Medulla oblongata (tissue), 1 donor: ENCODE measurements at regions not wholly inside any gene's neighbourhood (a gene's known extent, or its start where the extent isn't known, plus 50 kb on each side); places are given as distances from the start of the nearest gene placed in this dataset.
A peak's percentile ranks its signal among the peaks of the same experiment; 100 is the strongest.
"Not testable (repeated sequence)": the region's sequence is repeated elsewhere in the genome, so short reads cannot be mapped to it uniquely, and the experiment has no call there.

Experiments used
- DNase-seq: peaks from one replicate; pipeline ENCODE4 v3.0.0-alpha.2; 2015; ENCODE audit errors: extremely low spot score

- DNase-seq, result no peak
Measured at GRCh38 chr4:156547439-156547838, 424.2 kb downstream of the PDGFC start.

DNA sequence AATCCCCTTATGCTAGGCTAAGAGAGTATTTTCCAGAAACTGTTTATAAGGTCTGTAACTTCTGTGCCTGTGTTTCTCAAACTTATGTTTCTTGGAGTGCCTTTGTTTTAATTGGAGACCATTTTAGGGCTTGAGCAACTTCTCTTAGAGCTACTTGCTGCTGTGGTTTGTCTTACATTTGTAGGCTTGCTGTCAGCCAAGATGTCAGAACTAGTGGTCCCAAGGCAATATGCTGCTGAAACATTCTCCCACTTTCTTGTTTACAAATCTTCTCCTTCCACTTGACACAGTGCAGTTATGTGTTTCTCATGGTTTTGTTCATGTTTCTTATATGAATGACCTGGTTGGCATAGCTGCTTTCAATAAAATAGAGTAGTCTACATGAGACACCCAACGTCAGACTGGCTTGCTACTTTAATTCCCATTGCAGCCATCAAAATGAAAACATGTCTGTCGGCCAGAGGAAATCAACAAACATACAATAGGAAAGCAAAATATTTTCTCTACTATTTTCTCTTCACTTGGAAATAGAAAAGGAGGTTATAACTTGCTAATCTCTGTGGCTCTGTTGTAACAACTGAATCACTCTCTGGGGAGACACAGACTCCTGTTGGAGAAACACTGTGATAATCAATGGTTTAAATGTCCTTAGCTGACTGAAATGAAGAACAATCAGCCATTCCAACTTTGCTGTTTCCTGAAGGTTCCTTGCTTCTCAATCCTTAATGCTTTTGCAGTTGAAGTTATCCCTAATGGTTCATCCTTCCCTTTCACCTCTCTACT is 426.4 kb downstream of the PDGFC start:
- peak; percentile 5 for DNase-seq

- DNase-seq, result no peak
Measured at GRCh38 chr4:156539376-156539775, 432.2 kb downstream of the PDGFC start.

GRCh38 chr4:156538651-156539257 is 432.8 kb downstream of the PDGFC start:
- no peak for DNase-seq

DNA sequence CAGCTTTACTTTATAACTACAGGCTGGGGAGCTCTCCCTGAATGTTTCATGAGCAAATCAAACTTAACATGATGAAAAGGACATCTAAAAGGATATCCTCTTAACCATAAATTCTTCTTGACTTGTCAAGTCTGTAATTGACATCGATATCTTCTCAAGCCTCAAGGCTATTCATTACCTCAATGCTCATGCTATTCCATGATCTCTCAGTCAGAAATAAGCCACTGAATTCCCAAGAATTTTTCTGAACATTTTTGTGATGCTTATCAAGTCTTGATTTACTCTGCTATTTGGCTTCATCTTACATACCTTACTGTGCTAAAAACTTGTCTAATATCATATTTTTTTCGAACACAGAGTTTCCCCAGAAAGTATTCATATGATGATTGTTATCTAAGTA is 433.4 kb downstream of the PDGFC start:
- DNase-seq, result no peak

GRCh38 chr4:156537286-156537685 is 434.3 kb downstream of the PDGFC start:
- DNase-seq, result no peak

DNA sequence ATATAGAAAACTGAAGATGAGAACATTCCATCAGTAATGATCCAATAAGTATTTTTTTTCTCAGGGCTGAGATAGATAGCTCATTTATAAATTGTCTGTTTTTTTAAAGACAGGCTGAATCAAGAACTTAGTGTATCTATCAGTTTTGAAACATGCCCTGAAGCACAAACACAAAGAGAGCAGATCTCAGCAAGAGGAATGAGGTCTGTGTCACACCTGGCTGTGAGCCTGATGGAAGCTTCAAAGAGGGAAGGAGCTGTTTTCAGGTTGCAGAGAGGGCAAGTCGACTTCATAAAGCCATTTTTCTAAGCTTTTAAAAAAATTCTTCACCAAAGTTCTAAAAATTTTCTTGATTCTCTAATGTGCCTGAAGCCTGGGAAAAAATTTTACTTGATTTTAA is 434.9 kb downstream of the PDGFC start:
- no peak for DNase-seq

- no peak for DNase-seq
Measured at GRCh38 chr4:156534205-156534604, 437.4 kb downstream of the PDGFC start.

- DNase-seq, result no peak
Measured at GRCh38 chr4:156528216-156528615, 443.4 kb downstream of the PDGFC start.

DNA sequence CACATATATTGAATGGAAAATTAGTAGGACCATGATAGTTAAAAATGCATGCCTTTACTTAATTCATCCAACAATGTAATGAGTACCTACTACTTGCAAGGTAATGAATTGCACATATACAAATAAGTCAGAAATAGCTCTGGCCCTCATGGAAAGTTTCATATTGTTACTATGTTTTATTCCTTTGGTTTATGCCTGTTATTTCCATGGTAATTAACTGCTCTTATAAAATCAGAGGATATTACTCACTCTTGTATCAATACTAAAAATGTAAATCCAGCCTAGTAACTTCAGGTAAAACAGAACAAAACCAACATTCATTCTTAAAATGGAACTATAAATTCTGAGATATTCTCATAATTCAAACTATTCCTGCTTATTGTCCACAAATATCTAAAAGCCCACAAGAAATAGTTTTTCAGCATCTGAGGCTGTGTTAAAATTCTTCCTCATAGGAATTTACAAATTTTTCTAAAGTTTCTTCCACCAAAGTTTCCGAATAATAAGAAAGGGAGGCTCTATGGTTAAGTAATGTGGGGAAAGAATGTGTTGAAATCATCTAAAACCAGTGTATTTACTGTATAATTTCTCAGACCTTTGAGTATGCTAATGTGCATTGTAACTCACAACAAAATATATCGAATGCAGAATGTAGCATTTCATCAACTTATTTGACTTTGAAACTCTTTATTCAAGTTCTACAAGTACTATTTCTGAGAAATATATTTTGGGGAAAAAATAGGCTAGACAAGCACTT is 444.2 kb downstream of the PDGFC start:
- no peak for DNase-seq

DNA sequence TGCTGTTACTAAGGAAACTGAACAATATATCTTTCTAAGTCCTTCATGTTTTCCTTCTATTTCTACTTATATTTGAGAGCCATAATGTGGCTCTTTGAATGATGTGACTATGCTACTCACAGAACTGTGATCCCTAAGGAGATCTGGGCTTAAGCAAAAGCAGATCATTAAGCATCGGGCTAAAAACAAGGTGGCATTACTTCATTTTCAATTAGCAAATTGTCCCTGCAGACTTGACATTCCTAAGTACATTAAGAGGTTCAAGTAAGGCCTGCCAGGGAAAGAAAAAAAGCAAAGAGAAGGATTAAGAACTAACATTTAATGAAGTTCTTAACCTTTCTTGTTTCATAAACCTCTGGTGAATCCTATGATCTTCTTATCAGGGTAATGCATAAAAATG is 447.6 kb downstream of the PDGFC start:
- DNase-seq, result no peak

GRCh38 chr4:156523492-156523891 is 448.1 kb downstream of the PDGFC start:
- DNase-seq, result no peak

- no peak for DNase-seq
Measured at GRCh38 chr4:156521631-156522030, 450.0 kb downstream of the PDGFC start.

DNA sequence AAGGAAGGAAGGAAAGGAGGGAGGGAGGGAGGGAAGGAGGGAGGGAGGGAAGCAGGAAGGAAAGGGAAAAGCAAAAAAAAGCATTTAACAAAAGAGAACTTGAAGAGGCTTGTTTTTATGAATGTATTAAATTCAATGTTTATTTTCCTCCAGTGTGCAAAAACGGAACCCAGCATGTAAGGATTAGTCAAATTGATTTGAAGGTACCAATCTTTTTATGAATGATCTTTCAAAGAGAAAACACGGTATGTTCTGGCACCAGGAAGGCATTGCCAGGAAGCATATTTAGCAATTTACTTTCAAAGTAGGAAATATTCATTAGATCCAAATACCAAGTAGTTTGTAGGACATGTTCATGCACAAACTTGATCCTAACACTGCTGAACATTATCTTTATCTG is 453.6 kb downstream of the PDGFC start:
- no peak for DNase-seq

DNA sequence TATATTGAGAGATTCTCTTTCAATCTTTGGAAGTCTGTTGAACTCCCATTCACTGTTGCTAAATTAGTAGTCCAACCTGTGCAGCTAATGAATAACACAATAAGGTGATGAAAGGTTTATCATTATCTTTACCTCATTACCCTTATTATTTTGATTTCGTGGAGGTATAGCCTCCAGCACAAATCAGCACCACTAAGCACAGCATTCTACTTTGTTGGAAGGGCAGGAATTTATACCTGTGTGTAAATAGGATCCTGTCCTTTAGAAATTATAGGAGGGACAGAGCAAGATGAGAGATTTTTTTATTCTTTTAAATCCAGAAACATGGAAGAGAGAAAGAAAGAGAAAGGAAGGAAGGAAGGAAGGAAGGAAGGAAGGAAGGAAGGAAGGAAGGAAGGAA is 454.1 kb downstream of the PDGFC start:
- DNase-seq, result no peak

DNA sequence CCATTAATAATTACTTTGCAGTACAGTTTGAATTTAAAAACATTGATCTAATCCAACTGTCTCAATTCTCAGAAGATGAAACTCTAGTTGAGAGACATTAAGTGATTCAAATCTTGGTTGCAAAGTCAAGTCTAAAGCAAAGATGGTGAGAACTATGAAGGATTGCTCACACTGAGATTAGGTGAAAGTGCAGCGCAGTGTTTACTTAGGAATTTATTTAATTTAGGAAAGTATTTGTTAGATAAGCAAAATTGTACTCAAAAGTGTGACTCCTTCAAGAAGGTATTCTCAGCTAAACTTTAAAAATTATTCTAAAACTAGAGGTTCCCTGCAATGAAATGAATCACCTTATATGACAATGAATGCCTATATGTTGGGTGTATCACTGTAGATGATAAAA is 454.9 kb downstream of the PDGFC start:
- DNase-seq, result no peak

DNA sequence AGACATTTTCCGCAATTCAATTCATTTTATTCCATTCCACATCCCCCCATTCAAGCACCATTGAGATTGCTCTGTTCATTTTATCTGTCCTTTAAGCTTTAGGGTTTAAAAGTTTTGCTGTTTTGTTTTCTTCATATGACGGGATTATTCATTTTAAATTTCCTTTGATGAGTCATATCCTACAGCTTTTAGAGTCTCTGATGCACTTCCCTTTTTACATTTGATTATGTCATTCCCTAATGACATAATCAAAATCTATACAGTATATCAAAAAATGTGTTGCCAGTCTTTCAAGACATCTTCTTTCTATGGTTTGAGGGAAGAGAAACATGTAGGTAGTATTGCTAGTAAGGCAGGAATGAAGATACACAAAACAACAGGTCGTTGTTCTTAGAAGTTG is 456.3 kb downstream of the PDGFC start:
- no peak for DNase-seq

- DNase-seq, result no peak
Measured at GRCh38 chr4:156512622-156513021, 459.0 kb downstream of the PDGFC start.

GRCh38 chr4:156509921-156510320 is 461.7 kb downstream of the PDGFC start:
- not testable (repeated sequence) for DNase-seq

DNA sequence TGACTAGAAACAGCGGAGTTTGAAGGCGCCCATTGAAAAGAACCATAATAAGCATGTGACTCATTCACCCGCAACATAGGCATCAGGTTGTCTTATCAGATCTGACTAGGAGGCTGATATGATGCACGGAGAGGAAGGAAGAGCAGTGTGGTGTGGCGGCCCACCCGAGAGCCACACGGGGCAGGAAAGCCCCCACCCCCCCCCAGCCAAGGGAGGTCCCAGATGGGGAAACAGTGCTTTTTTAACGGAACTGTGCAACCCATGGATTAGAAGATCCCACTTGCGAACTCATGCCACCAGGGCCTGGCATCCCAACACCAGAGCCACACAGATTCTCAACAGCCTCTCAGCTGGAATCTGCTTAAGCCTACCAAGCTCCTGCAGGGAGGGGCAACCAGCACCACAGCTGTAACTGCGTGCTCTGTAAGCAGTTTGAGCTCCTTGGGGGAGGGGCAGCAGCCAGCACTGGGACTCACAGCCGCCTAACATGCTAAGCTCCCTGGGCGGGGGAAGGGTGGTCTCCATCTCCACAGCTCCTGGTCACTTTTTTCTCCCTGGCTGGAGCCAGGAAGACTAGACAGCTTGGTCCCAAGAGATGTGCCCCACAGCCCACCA is 466.2 kb downstream of the PDGFC start:
- DNase-seq, result no peak

DNA sequence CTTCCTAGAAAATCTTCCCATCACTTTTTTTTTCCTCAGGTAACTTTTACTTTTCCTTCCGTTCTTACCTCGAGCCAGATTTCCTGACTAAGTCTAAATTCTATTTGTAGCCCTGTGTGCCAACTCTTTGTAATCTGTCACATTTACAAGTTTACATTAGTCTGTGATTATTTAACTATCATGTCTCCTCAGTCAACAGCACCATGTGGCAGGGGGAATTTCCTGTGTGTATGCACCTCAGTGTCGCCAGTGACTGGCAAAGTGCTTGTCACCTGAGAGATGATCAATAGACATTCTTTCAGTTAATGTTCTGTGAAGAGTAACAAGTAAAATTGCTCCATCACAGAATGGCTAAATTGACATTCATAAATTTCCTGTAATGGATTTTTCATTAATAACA is 468.5 kb downstream of the PDGFC start:
- no peak for DNase-seq

- no peak for DNase-seq
Measured at GRCh38 chr4:156501962-156502361, 469.6 kb downstream of the PDGFC start.
